GM13976 (cell line): ENCODE measurements at regions not wholly inside any gene's neighbourhood (a gene's known extent, or its start where the extent isn't known, plus 50 kb on each side); places are given as distances from the start of the nearest gene placed in this dataset.
"Not testable (repeated sequence)": the region's sequence is repeated elsewhere in the genome, so short reads cannot be mapped to it uniquely, and the experiment has no call there.

Experiments used
- DNase-seq: peaks from one replicate; pipeline ENCODE4 v3.0.0; 2012; ENCODE audit warnings: low spot score
- CTCF ChIP-seq: IDR thresholded peaks from 2 replicates; pipeline ENCODE4 v1.5.1; 2012; ENCODE audit warnings: borderline replicate concordance, mild to moderate bottlenecking; ENCODE audit not compliant: insufficient read depth; ENCODE audit errors: extremely low read depth, missing control alignments, control extremely low read depth
- in situ Hi-C: fragments of 300-500 bp; cut with MboI; formaldehyde crosslinking; loops from one replicate; pipeline ENCODE4 v1.12.0; 2022; ENCODE audit warnings: low sequenced_read_pairs, mixed read lengths, inconsistent platforms; ENCODE audit not compliant: unreplicated experiment

GRCh38 chr6:144510859-144511258, 225.7 kb downstream of the UTRN start:
- no peak for TF ChIP-seq CTCF
- no peak for DNase-seq
- in situ Hi-C loops = no loop called here

GRCh38 chr6:144515761-144516160, 230.6 kb downstream of the UTRN start:
- no peak for TF ChIP-seq CTCF
- in situ Hi-C loops = no loop called here
- no peak for DNase-seq

- no peak for TF ChIP-seq CTCF
- in situ Hi-C loops = no loop called here
- DNase-seq = no peak
Measured at GRCh38 chr6:144519426-144519825, 234.3 kb downstream of the UTRN start.

GRCh38 chr6:144528743-144529425, 243.7 kb downstream of the UTRN start:
- DNase-seq = no peak
- no peak for TF ChIP-seq CTCF
- in situ Hi-C loops = no loop called here

GRCh38 chr6:144530118-144530517, 245.0 kb downstream of the UTRN start:
- DNase-seq = no peak
- in situ Hi-C loops = no loop called here
- TF ChIP-seq CTCF = no peak

- DNase-seq, in situ Hi-C loops: not testable (repeated sequence)
Measured at GRCh38 chr6:144532238-144532637, 247.1 kb downstream of the UTRN start.

- in situ Hi-C loops = no loop called here
Measured at GRCh38 chr6:144534180-144534579, 249.0 kb downstream of the UTRN start.

More at GRCh38 chr6:144534180-144534579, 249.0 kb downstream of the UTRN start:
- no peak for TF ChIP-seq CTCF
- DNase-seq = no peak
